K562 (cell line): ENCODE measurements at regions not wholly inside any gene's neighbourhood (a gene's known extent, or its start where the extent isn't known, plus 50 kb on each side); places are given as distances from the start of the nearest gene placed in this dataset.

Source experiments
- EZH2 ChIP-seq: IDR thresholded peaks from 2 replicates; pipeline ENCODE4 v1.6.1; 2012; ENCODE audit warnings: low read depth, mild to moderate bottlenecking, inconsistent platforms, low read length, borderline replicate concordance
- GABPB1 ChIP-seq: sonication (generic); formaldehyde crosslinking; IDR thresholded peaks from 2 replicates; pipeline ENCODE4 v1.8.0; 2022; ENCODE audit warnings: mild to moderate bottlenecking, missing genetic modification reagents
- POLR2A ChIP-seq: fragments of 450-650 bp; conservative IDR thresholded peaks from 2 replicates; pipeline ENCODE4 v1.6.1; 2016
- RAD21 ChIP-seq, 2 experiments: fragments of 250-450 bp in 1 of 2; fragments of 450-650 bp in 1 of 2; sonication (Bioruptor Pico) in 1 of 2; formaldehyde crosslinking in 1 of 2; IDR thresholded peaks in 1 of 2; conservative IDR thresholded peaks in 1 of 2; 2 replicates each; pipeline versions ENCODE4 v1.4.0 to v1.8.0; 2020 to 2022; ENCODE audit warnings: mild to moderate bottlenecking in 2 of 2, moderate library complexity in 1 of 2
- RBM22 ChIP-seq: fragments of 200-400 bp; formaldehyde crosslinking; IDR thresholded peaks from 2 replicates; pipeline ENCODE4 v1.6.1; 2018; ENCODE audit warnings: low read length, low read depth; ENCODE audit not compliant: poor library complexity, severe bottlenecking
- RCOR1 ChIP-seq, 2 experiments: IDR thresholded peaks; 2 replicates each; pipeline ENCODE4 v1.6.1; 2012; ENCODE audit warnings: low read depth in 2 of 2, low read length in 2 of 2, borderline replicate concordance in 1 of 2, improper control_type of control experiment in 1 of 2
- SETDB1 ChIP-seq: IDR thresholded peaks from one replicate; pipeline ENCODE4 v1.6.1; 2012; ENCODE audit warnings: low read length, control low read depth, inconsistent platforms
- ZBTB26 ChIP-seq: fragments of 450-650 bp; formaldehyde crosslinking; IDR thresholded peaks from 2 replicates; pipeline ENCODE4 v1.4.0; 2022; ENCODE audit warnings: missing genetic modification characterization
- TF ChIP-seq, protein P1 (sequence below): IDR thresholded peaks from 2 replicates; pipeline ENCODE4 v1.6.1; 2014; ENCODE audit warnings: antibody characterized with exemption
- TF ChIP-seq, protein P2 (sequence below): fragments of 450-650 bp; IDR thresholded peaks from 2 replicates; pipeline ENCODE4 v1.6.1; 2017; ENCODE audit warnings: antibody characterized with exemption, mild to moderate bottlenecking

DNA sequence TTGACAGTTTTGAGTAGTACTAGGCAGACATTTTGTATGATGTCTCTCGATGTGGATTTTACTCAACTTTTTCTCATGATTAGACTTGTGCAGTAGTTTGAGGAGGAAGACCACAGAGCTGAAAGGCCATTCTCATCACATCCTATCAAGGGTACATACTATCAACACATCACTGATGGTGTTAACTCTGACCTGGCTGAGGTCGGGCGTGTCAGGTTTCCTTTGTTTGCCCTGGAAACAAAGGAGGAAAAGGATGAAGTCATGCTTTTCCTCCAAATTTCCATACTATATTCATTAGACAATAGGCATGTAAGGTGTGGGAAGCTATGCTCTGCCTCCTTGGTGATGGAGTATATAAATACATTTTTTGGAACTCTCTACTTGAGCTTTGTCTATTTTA is 211.1 kb downstream of the DSEL start:
- TF ChIP-seq EZH2 (no peak), GABPB1 (CRISPR knock-in tag) (no peak), POLR2A (no peak), RCOR1 (IDR thresholded peaks at IDR 0.05; ENCODE audit: borderline replicate concordance in 1 of 2, low read depth in 2 of 2, low read length in 2 of 2) (no peak), SETDB1 (no peak), ZBTB26 (CRISPR knock-in tag) (no peak), RAD21 (CRISPR knock-in tag; conservative IDR thresholded peaks at IDR 0.05 in 1 of 2, IDR thresholded peaks at IDR 0.05 in 1 of 2) (no peak), RBM22 (no peak)
- TF ChIP-seq, protein P1, sequence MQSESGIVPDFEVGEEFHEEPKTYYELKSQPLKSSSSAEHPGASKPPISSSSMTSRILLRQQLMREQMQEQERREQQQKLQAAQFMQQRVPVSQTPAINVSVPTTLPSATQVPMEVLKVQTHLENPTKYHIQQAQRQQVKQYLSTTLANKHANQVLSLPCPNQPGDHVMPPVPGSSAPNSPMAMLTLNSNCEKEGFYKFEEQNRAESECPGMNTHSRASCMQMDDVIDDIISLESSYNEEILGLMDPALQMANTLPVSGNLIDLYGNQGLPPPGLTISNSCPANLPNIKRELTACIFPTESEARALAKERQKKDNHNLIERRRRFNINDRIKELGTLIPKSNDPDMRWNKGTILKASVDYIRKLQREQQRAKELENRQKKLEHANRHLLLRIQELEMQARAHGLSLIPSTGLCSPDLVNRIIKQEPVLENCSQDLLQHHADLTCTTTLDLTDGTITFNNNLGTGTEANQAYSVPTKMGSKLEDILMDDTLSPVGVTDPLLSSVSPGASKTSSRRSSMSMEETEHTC = no peak
- TF ChIP-seq, protein P2, sequence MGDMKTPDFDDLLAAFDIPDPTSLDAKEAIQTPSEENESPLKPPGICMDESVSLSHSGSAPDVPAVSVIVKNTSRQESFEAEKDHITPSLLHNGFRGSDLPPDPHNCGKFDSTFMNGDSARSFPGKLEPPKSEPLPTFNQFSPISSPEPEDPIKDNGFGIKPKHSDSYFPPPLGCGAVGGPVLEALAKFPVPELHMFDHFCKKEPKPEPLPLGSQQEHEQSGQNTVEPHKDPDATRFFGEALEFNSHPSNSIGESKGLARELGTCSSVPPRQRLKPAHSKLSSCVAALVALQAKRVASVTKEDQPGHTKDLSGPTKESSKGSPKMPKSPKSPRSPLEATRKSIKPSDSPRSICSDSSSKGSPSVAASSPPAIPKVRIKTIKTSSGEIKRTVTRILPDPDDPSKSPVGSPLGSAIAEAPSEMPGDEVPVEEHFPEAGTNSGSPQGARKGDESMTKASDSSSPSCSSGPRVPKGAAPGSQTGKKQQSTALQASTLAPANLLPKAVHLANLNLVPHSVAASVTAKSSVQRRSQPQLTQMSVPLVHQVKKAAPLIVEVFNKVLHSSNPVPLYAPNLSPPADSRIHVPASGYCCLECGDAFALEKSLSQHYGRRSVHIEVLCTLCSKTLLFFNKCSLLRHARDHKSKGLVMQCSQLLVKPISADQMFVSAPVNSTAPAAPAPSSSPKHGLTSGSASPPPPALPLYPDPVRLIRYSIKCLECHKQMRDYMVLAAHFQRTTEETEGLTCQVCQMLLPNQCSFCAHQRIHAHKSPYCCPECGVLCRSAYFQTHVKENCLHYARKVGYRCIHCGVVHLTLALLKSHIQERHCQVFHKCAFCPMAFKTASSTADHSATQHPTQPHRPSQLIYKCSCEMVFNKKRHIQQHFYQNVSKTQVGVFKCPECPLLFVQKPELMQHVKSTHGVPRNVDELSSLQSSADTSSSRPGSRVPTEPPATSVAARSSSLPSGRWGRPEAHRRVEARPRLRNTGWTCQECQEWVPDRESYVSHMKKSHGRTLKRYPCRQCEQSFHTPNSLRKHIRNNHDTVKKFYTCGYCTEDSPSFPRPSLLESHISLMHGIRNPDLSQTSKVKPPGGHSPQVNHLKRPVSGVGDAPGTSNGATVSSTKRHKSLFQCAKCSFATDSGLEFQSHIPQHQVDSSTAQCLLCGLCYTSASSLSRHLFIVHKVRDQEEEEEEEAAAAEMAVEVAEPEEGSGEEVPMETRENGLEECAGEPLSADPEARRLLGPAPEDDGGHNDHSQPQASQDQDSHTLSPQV = no peak
